GM18519 (cell line): ENCODE measurements at regions not wholly inside any gene's neighbourhood (a gene's known extent, or its start where the extent isn't known, plus 50 kb on each side); places are given as distances from the start of the nearest gene placed in this dataset.
"Not testable (repeated sequence)": the region's sequence is repeated elsewhere in the genome, so short reads cannot be mapped to it uniquely, and the experiment has no call there.

Experiments used
- ATAC-seq: cut with Tn5 transposase; IDR thresholded peaks from one replicate; pipeline ENCODE4 v1.9.1; 2021; ENCODE audit warnings: mild to moderate bottlenecking, moderate library complexity; ENCODE audit not compliant: unreplicated experiment, low FRiP score

GRCh38 chr21:15932726-15933125 is 202.9 kb downstream of the USP25 start:
- no peak for ATAC-seq

- ATAC-seq, result no peak
These were observed 205.7 kb downstream of the USP25 start for GRCh38 chr21:15935530-15935929.

- no peak for ATAC-seq
These were observed 213.4 kb downstream of the USP25 start for GRCh38 chr21:15943009-15943666.

- no peak for ATAC-seq
These were observed 217.9 kb downstream of the USP25 start for GRCh38 chr21:15947677-15948076.

- ATAC-seq, result no peak
These were observed 223.9 kb downstream of the USP25 start for GRCh38 chr21:15953551-15954116.

- ATAC-seq, result no peak
These were observed 234.6 kb downstream of the USP25 start for GRCh38 chr21:15964236-15964855.

GRCh38 chr21:15966231-15966630 is 236.4 kb downstream of the USP25 start:
- no peak for ATAC-seq

GRCh38 chr21:15966651-15967050 is 236.9 kb downstream of the USP25 start:
- ATAC-seq, result no peak

- ATAC-seq, result no peak
These were observed 237.9 kb downstream of the USP25 start for GRCh38 chr21:15967661-15968060.

- ATAC-seq, result no peak
These were observed 239.1 kb downstream of the USP25 start for GRCh38 chr21:15968776-15969310.

- no peak for ATAC-seq
These were observed 247.0 kb downstream of the USP25 start for GRCh38 chr21:15976807-15977206.

- ATAC-seq, result no peak
These were observed 248.5 kb downstream of the USP25 start for GRCh38 chr21:15978215-15978738.

- ATAC-seq, result not testable (repeated sequence)
These were observed 249.7 kb downstream of the USP25 start for GRCh38 chr21:15979493-15979892.

- ATAC-seq, result no peak
These were observed 256.5 kb downstream of the USP25 start for GRCh38 chr21:15986277-15986676.

- no peak for ATAC-seq
These were observed 262.4 kb downstream of the USP25 start for GRCh38 chr21:15992171-15992570.

- ATAC-seq, result no peak
These were observed 264.2 kb downstream of the USP25 start for GRCh38 chr21:15993951-15994350.

GRCh38 chr21:15999741-16000140 is 270.0 kb downstream of the USP25 start:
- ATAC-seq, result no peak

GRCh38 chr21:16002874-16003466 is 273.2 kb downstream of the USP25 start:
- ATAC-seq, result no peak

- no peak for ATAC-seq
These were observed 274.3 kb downstream of the USP25 start for GRCh38 chr21:16004086-16004485.

- ATAC-seq, result no peak
These were observed 274.7 kb downstream of the USP25 start for GRCh38 chr21:16004523-16004922.

GRCh38 chr21:16005996-16006395 is 276.2 kb downstream of the USP25 start:
- ATAC-seq, result no peak
